ENCODE measurements at regions not wholly inside any gene's neighbourhood (a gene's known extent, or its start where the extent isn't known, plus 50 kb on each side); places are given as distances from the start of the nearest gene placed in this dataset.
A peak's percentile ranks its signal among the peaks of the same experiment; 100 is the strongest.
"Not testable (repeated sequence)": the region's sequence is repeated elsewhere in the genome, so short reads cannot be mapped to it uniquely, and the experiment has no call there.

DNA sequence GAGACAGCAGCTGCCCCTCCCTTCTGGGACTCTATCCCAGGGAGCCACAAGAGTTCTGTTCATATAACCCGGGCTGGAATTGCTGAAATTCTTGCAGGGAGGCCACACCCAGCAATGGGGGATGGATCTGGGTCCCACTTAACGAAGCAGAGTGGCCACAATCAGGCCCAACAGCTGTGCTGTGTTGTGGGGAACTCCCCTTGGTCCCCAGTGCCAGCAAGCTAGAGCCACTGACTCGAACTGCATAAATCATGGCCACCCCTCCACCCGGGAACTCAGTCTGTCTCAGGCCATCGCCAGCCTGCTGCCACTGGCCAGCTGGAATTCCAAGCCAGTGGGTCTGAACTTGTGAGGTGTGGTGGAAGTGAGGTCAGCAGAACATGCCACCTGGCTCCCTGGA, 111.1 kb downstream of the KLF8 start:
- DNase-seq = no peak

DNA sequence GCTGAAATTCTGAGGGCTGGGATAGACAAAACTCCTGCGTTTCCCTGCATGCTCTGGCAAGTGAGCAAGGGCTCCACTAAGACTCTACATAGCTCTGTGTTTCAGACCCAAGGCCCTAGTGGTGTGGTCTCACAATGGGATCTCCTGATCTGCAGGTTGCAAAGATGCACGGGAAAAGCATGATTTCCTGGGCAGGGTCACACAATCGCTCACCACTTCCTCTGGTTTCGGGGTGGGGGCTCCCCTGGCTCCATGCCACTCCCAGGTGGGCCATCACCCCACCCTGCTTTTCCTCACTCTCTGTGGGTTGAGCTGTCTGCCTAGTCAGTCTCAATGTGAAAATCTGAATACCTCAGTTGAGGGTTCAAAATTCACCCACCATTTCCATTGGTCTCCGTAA, 111.5 kb downstream of the KLF8 start:
- DNase-seq = no peak

DNA sequence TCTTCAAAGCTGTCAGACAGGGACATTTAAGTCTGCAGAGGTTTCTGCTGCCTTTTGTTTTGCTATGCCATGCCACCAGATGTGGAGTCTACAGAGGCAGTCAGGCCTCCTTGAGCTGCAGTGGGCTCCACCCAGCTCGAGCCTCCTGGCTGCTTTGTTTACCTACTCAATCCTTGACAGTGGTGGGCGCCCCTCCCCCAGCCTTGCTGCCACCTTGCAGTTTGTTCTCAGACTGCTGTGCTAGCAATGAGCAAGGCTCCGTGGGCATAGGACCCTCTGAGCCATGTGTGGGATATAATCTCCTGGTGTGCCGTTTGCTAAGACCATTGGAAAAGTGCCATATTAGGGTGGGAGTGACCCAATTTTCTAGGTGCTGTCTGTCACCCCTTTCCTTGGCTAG, 126.0 kb downstream of the KLF8 start:
- DNase-seq = not testable (repeated sequence)

DNA sequence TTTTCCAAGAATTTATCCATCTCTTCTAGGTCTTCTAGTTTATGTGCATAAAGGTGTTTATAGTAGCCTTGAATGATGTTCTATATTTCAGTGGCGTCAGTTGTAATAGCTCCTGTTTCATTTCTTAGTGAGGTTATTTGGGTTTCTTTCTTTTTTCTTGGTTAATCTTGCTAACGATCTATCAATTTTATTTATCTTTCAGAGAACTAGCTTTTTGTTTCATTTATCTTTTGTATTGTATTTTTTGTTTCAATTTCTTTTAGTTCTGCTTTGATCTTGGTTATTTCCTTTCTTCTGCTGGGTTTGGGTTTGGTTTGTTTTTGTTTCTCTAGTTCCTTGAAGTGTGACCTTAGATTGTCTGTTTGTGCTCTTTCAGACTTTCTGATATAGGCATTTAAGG, 133.0 kb downstream of the KLF8 start:
- not testable (repeated sequence) for DNase-seq

DNA sequence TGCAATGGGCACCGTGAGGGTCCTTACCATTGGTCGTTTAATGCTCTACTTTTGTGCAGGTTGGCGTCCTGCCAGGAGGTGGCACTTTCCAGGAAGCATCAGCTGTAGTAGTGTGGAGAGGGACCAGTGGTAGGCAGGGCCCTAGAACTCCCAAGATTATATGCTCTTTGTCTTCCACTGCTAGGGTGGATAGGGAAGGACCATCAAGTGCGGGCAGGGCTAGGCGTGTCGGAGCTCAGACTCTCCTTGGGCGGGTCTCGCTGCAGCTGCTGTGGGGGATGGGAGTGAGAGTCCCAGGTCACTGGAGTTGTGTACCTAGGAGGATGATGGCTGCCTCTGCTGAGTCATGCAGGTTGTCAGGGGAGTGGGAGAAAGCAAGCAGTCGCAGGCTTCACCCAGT, 134.7 kb downstream of the KLF8 start:
- DNase-seq = no peak

DNA sequence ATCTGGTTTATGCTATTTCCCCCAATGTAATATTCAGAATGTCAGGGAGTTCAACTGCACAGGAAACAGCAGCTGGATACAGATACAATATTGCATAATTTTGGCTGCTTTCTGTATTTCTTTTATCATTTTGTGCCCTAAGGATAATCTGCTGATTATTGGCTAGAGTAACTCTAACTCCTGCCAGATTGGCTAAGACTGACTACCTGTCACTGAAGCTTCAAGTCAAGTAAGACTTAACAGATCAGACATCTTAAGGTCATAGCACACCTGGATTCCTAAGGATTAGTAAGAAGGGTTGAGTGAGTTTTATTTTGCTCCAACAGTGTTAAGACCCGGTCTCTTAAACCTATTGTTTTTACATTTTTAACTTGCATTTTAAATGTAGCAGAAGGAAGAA, 136.8 kb downstream of the KLF8 start:
- DNase-seq = no peak

DNA sequence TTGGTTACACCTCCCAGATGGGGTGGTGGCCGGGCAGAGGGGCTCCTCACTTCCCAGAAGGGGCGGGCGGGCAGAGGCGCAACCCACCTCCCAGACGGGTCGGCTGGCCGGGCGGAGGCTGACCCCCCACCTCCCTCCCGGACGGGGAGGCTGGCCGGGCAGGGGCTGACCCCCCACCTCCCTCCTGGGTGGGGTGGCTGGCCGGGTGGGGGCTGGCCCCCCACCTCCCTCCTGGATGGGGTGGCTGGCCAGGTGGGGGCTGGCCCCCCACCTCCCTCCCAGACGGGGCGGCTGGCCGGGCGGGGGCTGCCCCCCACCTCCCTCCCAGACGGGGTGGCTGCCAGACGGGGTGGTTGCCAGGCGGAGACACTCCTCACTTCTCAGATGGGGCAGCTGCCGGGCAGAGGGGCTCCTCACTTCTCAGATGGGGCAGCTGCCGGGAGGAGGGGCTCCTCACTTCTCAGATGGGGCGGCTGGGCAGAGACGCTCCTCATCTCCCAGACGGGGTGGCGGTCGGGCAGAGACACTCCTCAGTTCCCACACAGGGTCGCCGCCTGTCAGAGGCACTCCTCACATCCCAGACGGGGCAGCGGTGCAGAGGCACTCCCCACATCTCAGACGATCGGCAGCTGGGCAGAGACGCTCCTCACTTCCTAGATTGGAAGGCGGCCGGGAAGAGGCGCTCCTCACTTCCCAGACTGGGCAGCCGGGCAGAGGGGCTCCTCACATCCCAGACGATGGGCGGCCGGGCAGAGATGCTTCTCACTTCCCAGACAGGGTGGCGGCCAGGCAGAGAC, 148.0 kb downstream of the KLF8 start:
- DNase-seq = not testable (repeated sequence)

DNA sequence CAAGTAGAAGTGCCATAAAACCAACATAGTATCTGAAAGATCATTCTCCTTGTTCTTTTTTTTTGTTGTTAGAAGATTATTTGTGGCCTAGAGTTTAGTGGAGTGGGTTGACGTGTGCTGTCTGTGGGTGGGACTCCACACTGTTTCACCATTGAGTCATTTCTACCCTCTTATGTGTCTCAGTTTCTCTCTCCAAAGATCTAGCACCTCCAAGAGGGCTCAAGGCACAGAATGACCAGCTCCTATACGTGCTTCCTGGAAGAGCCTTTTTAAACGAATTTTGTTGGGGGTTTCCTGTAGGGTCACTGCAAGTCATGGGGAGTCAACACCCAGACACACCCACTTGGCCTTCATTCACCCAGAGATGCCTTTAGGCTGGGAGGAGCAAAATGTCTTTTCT, 150.1 kb downstream of the KLF8 start:
- no peak for DNase-seq

DNA sequence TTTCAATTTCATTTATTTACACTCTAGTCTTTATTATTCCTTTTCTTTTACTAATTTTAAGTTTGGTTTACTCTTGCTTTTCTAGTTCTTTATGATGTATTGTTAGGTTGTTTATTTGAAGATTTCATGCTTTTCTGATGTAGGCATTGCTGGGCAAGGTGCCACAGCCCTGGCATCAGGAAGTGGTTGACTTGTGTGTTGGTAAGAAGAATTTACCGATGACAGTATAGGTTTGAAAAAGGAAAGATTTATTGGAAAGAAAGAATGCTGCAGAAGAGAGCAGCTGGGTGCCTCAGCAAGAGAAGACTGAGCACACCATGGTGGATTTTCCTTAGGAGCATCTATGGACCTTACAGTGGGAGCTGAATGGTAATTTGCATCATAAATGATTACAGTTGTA, 153.2 kb downstream of the KLF8 start:
- peak; percentile 11 for DNase-seq

DNA sequence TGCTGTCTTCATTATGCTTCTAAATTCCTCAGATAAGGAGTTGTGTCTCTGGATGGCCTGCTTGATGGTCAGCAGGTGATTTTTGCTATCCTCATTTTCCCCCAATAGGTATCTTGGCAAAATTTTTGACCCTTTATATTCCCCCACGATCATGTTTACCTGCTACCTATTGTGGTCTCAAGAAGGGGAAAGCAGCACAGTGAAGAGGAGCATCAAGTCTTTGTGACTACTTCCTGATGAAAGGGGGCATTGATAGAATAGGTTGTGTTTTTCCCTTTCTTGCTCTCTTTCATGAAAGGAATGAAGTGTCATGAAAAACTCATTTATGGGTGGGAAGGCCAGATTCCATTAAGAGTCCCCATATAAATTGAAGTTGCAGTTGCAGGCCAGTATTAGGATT, 153.8 kb downstream of the KLF8 start:
- no peak for DNase-seq

DNA sequence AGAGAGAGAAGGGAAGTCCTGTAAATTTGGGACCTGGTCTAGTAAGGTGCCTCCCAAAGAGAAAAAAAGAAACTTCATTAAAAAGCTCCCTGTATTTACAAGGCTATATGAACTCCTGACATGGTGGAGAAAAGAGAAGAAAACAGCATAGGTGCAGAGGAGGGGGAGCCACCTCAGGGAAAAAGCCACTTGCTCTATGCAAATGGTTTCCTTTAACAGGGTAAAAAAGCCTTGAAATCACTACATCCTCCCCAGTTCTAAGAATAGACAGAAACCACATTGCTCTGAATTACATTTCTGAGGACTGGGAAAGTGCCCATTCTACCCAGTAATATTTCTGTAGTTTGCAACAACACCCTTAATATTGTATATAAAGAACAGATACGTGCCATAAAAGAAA, 165.5 kb downstream of the KLF8 start:
- no peak for DNase-seq

DNA sequence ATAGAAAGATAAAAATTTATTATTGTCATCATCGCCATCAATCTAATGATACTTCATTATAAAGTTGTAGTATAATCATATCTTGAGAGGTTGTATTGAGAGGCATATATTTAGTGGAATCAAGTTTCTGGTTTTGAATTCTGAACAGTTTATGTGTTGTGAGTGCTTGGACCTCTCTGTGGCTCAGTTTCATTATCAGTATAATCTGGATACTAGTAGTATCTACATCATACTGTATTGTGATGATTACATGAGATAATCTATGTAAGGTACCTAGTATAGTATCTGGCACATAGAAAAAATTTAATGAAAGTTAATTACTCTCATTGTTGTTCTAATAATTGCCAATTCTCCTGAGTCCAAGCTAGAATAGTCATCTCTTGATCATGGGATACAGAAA, 161.2 kb upstream of the UBQLN2 start:
- DNase-seq = no peak

DNA sequence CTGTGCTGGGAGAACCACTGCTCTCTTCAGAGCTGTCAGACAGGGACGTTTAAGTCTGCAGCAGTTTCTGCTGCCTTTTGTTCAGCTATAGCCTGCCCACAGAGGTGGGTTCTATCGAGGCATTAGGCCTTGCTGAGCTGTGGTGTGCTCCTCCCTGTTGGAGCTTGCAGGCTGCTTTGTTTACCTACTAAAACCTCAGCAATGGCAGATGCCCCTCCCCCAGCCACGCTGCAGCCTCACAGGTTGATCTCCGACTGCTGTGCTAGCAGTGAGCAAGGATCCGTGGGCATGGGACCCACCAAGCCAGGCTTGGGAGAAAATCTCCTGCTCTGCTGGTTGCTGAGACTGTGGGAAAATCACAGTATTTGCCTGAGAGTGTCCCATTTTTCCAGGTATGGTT, 133.8 kb upstream of the UBQLN2 start:
- no peak for DNase-seq

DNA sequence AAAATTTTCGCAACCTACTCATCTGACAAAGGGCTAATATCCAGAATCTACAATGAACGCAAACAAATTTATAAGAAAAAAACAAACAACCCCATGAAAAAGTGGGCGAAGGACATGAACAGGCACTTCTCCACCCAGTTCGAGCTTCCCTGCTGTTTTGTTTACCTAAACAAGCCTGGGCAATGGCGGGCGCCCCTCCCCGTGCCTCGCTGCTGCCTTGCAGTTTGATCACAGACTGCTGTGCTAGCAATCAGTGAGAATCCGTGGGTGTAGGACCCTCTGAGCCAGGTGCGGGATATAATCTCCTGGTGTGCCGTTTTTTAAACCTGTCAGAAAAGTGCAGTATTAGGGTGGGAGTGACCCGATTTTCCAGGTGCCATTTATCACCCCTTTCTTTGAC, 111.4 kb upstream of the UBQLN2 start:
- not testable (repeated sequence) for DNase-seq

DNA sequence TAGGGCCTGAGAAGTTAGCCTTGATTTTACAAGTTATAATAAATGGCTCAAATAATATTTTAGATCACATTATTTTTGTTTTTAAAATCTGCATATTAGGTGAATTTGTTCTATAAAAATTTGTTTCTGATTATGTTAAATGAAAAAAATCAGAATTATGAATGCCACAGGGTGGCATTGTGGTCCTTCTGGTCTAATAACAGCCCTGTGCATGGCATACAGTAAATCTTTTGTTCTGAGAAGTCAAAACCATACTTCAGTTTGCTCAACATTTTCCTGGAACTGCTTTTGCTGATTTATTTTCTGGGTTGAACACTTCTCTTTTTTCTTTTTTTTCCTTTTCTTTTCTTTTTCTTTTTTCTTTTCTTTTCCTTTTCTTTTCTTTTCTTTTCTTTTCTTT, 101.0 kb upstream of the UBQLN2 start:
- DNase-seq = no peak

DNA sequence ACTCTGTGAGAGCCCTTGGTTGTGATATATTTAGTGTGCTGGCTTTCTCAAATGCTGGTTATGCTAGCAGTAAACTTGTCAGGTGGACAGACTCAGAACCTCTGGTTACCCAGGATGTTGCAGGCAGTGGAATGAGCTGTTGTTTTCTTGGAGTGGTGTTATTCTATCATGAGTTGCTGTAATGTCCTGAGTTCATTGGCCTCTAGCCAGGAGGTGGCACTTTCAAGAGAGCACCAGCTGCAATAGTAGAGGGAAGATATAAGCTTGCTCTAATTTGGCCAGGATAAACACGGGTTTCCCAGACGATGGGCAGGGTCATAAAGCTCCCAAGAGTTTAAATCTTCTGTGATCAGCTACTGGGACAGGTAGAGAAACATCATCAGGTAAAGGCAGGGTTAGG, 95.0 kb upstream of the UBQLN2 start:
- DNase-seq = no peak

DNA sequence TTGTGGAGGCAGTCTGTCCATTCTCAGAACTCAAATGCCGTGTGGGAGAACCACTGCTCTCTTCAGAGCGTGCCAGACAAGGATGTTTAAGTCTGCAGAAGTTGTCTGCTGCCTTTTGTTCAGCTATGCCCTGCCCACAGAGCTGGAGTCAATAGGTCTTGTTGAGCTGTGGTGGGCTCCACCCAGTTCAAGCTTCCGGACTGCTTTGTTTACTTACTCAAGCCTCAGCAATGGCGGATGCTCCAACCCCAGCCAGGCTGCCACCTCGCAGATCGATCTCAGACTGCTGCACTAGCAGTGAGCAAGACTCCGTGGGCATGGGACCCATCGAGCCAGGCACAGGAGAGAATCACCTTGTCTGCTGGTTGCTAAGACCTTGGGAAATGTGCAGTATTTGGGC, 68.5 kb upstream of the UBQLN2 start:
- not testable (repeated sequence) for DNase-seq

DNA sequence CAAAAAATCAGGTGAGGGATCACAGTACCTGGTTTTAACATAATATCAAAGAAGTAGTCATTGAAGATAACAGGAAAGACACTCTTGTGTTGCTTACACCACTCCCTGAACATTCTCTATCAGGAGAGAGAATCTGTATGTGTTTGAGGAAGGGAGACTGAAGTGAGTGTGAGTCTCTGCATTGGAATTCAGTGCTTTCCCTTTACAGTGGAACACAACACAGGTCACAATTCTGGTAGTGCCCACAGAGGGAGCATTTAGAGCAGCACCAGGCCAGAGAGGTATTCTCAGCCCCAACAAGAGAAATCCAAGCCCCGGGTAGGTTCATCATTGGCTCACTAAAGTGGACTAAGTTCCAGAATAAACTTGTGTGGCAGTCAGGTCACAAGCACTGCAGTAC, 64.7 kb upstream of the UBQLN2 start:
- DNase-seq = no peak

DNA sequence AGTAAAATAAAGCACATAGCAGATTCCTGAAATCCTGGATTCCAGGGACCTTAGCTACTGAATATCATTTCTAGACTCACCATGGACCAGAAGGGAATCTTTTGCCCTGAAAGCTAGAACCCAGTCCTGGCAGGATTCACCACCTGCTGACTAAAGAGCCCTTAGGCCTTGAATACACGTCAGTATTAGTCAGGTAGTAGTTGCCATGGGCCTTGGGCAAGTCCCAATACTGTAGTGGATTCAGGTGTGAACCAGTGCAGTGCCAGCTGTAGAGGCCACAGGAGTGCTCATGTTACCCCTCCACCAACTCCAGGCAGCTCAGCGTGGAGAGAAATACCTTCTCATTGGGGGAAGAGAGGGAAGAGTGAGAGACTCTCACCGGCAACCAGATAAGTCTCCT, 64.1 kb upstream of the UBQLN2 start:
- no peak for DNase-seq

DNA sequence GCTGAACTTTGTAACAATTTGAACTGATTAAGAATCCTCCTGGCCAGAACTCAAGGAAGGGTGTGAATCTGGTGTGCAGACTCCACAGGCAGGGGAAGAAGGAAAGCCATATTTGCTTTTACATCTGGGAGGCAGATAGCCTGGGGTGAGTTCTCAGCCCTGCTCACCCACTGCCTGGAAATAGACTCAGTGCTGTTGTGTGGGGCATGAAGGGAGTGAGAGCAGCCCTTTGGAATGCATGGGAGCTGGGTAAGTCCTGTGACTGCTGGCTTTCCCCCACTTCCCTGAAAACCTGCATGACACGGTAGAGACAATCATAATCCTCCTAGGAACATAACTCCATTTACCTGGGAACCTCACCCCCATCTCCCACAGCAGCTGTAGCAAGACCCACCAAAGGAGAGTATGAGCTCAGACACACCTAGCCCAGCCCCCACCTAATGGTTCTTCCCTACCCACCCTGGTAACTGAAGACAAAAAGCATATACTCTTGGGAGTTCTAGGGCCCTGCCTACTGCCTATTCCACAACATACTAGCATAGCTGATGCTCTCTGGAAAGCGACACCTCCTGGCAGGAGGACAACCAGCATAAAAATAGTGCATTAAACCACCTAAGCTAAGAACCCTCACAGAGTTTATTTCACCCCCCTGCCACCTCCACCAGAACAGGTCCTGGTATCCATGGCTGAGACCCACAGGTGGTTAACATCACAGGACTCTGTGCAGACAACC, 59.3 kb upstream of the UBQLN2 start:
- DNase-seq = no peak

DNA sequence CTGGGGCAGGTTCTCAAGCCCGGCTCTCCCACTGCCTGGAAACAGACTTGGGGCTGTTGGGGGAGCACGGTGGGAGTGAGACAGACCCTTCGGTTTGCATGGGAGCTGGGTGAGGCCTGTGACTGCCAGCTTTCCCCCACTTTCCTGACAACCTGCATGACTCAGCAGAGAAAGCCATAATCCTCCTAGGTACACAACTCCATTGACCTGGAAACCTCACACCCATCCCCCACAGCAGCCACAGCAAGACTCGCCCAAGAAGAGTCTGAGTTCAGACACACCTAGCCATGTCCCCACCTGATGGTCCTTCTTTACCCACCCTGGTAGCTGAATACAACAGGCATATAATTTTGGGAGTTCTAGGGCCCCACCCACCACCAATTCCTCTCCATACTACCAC, 57.6 kb upstream of the UBQLN2 start:
- no peak for DNase-seq

All from activated CD4-positive, alpha-beta T cell treated with anti-CD3 and anti-CD28 coated beads, Interleukin-2, amount 50 U/mL, for 1 hour (primary cell).